RWPE2 (cell line): ENCODE measurements at regions not wholly inside any gene's neighbourhood (a gene's known extent, or its start where the extent isn't known, plus 50 kb on each side); places are given as distances from the start of the nearest gene placed in this dataset.

ENCODE experiments used
- ATAC-seq: fragments of 200-7000 bp; cut with Tn5 transposase; 3 replicates; pipeline ENCODE4 v1.9.1; 2021; ENCODE audit warnings: low read depth
- DNase-seq: peaks from one replicate; pipeline ENCODE4 v3.0.0-alpha.2; 2020; ENCODE audit warnings: low spot score
- H3K27ac ChIP-seq: fragments of 450-650 bp; 2 replicates; pipeline ENCODE4 v1.5.1; 2017; ENCODE audit warnings: mild to moderate bottlenecking; ENCODE audit not compliant: poor library complexity, severe bottlenecking
- H3K27me3 ChIP-seq: fragments of 250-450 bp; sonication (Bioruptor Pico); 2 replicates; pipeline ENCODE4 v1.5.1; 2021; ENCODE audit warnings: mild to moderate bottlenecking, moderate library complexity; ENCODE audit not compliant: insufficient read depth, poor library complexity, severe bottlenecking
- H3K36me3 ChIP-seq: fragments of 250-450 bp; sonication (Bioruptor Pico); 2 replicates; pipeline ENCODE4 v1.5.1; 2020; ENCODE audit warnings: low read depth, mild to moderate bottlenecking, moderate library complexity
- H3K4me1 ChIP-seq: fragments of 250-450 bp; sonication (Bioruptor Pico); 2 replicates; pipeline ENCODE4 v1.5.1; 2021; ENCODE audit warnings: mild to moderate bottlenecking, moderate library complexity; ENCODE audit not compliant: insufficient read depth, poor library complexity, severe bottlenecking
- H3K4me3 ChIP-seq: fragments of 250-450 bp; sonication (Bioruptor Pico); 2 replicates; pipeline ENCODE4 v1.5.1; 2021; ENCODE audit warnings: mild to moderate bottlenecking, moderate library complexity; ENCODE audit not compliant: severe bottlenecking
- H3K9me3 ChIP-seq: fragments of 250-450 bp; sonication (Bioruptor Pico); 2 replicates; pipeline ENCODE4 v1.5.1; 2021; ENCODE audit warnings: mild to moderate bottlenecking, moderate library complexity; ENCODE audit not compliant: severe bottlenecking
- CTCF ChIP-seq: fragments of 450-650 bp; IDR thresholded peaks from one replicate; pipeline ENCODE4 v1.5.1; 2017; ENCODE audit warnings: mild to moderate bottlenecking, moderate library complexity; ENCODE audit not compliant: poor library complexity, severe bottlenecking

- H3K27me3 ChIP-seq, result no peaks in the 10 kb centered on the region
- no peaks in the 10 kb centered on the region for H3K4me1 ChIP-seq
- ATAC-seq (no peak), DNase-seq (no peak)
- H3K4me3 ChIP-seq, result no peak overlapping the region
- H3K27ac ChIP-seq, result no peak overlapping the region
- no peaks in the 10 kb centered on the region for H3K36me3 ChIP-seq
- no peak for TF ChIP-seq CTCF
- no peaks in the 10 kb centered on the region for H3K9me3 ChIP-seq
Observed at GRCh38 chr10:113234481-113234880, 284.4 kb downstream of the TCF7L2 start.

- no peak for DNase-seq
- TF ChIP-seq CTCF, result no peak
- Histone ChIP-seq H3K36me3 (no peaks in the 10 kb centered on the region), H3K4me3 (no peak overlapping the region), H3K27me3 (peaks cover 9% of the 10 kb centered on the region), H3K9me3 (no peaks in the 10 kb centered on the region), H3K4me1 (no peaks in the 10 kb centered on the region), H3K27ac (no peak overlapping the region)
- ATAC-seq, result no peak
Observed at GRCh38 chr10:113235508-113235907, 285.5 kb downstream of the TCF7L2 start.

- ATAC-seq (no peak), DNase-seq (no peak)
- H3K9me3 ChIP-seq, result no peaks in the 10 kb centered on the region
- H3K27ac ChIP-seq, result no peak overlapping the region
- no peak for TF ChIP-seq CTCF
- no peaks in the 10 kb centered on the region for H3K4me1 ChIP-seq
- no peak overlapping the region for H3K4me3 ChIP-seq
- no peaks in the 10 kb centered on the region for H3K36me3 ChIP-seq
- peaks cover 11% of the 10 kb centered on the region for H3K27me3 ChIP-seq
Observed at GRCh38 chr10:113236998-113237397, 287.0 kb downstream of the TCF7L2 start.

GRCh38 chr10:113239566-113240350, 289.7 kb downstream of the TCF7L2 start:
- TF ChIP-seq CTCF, result no peak
- DNase-seq (no peak), ATAC-seq (no peak)
- Histone ChIP-seq H3K27ac (no peak overlapping the region), H3K4me1 (no peaks in the 10 kb centered on the region), H3K9me3 (no peaks in the 10 kb centered on the region), H3K36me3 (no peaks in the 10 kb centered on the region), H3K27me3 (peaks cover 11% of the 10 kb centered on the region), H3K4me3 (no peak overlapping the region)

- no peak for TF ChIP-seq CTCF
- ATAC-seq (no peak), DNase-seq (no peak)
- Histone ChIP-seq H3K4me1 (no peaks in the 10 kb centered on the region), H3K4me3 (no peak overlapping the region), H3K27ac (no peak overlapping the region), H3K27me3 (peaks cover 11% of the 10 kb centered on the region), H3K36me3 (no peaks in the 10 kb centered on the region), H3K9me3 (no peaks in the 10 kb centered on the region)
Observed at GRCh38 chr10:113240736-113241135, 290.7 kb downstream of the TCF7L2 start.
